ENCODE measurements at regions not wholly inside any gene's neighbourhood (a gene's known extent, or its start where the extent isn't known, plus 50 kb on each side); places are given as distances from the start of the nearest gene placed in this dataset.

DNA sequence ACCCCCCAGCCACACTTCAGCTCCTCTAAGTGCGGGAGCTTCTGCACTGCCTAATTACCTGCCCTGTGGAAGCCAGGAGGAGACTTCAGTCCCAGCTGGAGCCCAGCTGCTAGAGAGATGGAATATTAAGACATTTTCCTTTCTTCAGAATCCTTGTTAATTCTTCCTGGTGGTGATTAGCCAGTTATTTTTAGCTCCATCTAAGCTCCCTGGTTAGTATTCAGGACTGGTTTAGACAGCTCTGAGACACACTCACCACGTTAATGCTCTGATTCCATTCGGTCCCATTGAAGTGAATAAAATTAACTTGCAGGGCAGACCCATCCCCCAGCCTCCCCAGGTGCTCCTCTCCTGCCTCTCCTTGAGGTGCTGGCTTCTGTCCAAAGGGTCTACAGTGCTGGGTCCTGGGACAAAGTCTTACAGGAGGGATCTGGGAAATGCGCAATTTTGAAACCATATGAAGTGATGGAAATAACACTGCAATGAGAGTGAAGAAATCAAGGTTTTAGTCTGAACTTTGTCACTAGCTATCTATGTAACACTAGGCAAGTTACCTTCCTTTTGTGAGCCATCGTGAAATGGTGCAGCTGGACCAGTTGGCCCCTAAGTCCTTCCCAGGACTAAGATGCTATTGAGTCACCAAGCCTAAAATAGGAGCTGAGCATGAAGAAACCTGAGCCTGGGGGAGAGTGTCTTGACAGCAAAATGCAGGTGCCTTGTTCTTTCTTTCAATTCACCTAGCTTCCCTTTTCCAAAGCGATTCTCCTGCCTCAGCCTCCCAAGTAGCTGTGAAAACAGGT, 117.4 kb upstream of the ATP1A1 start:
- Histone ChIP-seq H3K4me2 (ENCODE audit: low read depth, low read length) (no peak overlapping the region), H3K4me1 (ENCODE audit: insufficient read depth, low read length) (peaks cover 14% of the 10 kb centered on the region), H4K20me1 (ENCODE audit: insufficient read depth, low read length) (no peaks in the 10 kb centered on the region), H3K9ac (ENCODE audit: insufficient read depth, low read depth, low read length) (no peak overlapping the region), H3K36me3 (replicated peaks in 1 of 2; ENCODE audit: control insufficient read depth in 1 of 2, insufficient read depth in 2 of 2, low read length in 2 of 2) (no peaks in the 10 kb centered on the region), H3K9me3 (ENCODE audit: low read length) (no peaks in the 10 kb centered on the region), H3K4me3 (replicated peaks in 1 of 3; ENCODE audit: insufficient read depth in 1 of 3, low read depth in 2 of 3, low read length in 3 of 3) (no peak overlapping the region), H3K27me3 (ENCODE audit: control insufficient read depth in 1 of 2, insufficient read depth in 2 of 2, low read length in 2 of 2) (peaks cover 0 to 16% of the 10 kb centered on the region in 2 experiments; a peak in 2 of 5 replicates), H3K27ac (ENCODE audit: extremely low read length, insufficient read depth, low read length) (no peak overlapping the region), H2AFZ (ENCODE audit: low read length) (no peak overlapping the region), H3K79me2 (ENCODE audit: insufficient read depth, low read length) (no peaks in the 10 kb centered on the region)
- TF ChIP-seq, protein P1, sequence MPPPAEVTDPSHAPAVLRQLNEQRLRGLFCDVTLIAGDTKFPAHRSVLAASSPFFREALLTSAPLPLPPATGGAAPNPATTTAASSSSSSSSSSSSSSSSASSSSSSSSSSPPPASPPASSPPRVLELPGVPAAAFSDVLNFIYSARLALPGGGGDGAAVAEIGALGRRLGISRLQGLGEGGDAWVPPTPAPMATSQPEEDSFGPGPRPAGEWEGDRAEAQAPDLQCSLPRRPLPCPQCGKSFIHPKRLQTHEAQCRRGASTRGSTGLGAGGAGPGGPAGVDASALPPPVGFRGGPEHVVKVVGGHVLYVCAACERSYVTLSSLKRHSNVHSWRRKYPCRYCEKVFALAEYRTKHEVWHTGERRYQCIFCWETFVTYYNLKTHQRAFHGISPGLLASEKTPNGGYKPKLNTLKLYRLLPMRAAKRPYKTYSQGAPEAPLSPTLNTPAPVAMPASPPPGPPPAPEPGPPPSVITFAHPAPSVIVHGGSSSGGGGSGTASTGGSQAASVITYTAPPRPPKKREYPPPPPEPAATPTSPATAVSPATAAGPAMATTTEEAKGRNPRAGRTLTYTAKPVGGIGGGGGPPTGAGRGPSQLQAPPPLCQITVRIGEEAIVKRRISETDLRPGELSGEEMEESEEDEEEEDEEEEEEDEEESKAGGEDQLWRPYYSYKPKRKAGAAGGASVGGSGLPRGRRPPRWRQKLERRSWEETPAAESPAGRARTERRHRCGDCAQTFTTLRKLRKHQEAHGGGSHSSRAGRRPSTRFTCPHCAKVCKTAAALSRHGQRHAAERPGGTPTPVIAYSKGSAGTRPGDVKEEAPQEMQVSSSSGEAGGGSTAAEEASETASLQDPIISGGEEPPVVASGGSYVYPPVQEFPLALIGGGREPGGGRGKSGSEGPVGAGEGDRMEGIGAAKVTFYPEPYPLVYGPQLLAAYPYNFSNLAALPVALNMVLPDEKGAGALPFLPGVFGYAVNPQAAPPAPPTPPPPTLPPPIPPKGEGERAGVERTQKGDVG (CRISPR knock-in tag; IDR thresholded peaks at IDR 0.05; ENCODE audit: borderline replicate concordance) = no peak
- no peak for TF ChIP-seq GPN1 (CRISPR knock-in tag; IDR thresholded peaks at IDR 0.05; ENCODE audit: borderline replicate concordance)
- TF ChIP-seq, protein P2, sequence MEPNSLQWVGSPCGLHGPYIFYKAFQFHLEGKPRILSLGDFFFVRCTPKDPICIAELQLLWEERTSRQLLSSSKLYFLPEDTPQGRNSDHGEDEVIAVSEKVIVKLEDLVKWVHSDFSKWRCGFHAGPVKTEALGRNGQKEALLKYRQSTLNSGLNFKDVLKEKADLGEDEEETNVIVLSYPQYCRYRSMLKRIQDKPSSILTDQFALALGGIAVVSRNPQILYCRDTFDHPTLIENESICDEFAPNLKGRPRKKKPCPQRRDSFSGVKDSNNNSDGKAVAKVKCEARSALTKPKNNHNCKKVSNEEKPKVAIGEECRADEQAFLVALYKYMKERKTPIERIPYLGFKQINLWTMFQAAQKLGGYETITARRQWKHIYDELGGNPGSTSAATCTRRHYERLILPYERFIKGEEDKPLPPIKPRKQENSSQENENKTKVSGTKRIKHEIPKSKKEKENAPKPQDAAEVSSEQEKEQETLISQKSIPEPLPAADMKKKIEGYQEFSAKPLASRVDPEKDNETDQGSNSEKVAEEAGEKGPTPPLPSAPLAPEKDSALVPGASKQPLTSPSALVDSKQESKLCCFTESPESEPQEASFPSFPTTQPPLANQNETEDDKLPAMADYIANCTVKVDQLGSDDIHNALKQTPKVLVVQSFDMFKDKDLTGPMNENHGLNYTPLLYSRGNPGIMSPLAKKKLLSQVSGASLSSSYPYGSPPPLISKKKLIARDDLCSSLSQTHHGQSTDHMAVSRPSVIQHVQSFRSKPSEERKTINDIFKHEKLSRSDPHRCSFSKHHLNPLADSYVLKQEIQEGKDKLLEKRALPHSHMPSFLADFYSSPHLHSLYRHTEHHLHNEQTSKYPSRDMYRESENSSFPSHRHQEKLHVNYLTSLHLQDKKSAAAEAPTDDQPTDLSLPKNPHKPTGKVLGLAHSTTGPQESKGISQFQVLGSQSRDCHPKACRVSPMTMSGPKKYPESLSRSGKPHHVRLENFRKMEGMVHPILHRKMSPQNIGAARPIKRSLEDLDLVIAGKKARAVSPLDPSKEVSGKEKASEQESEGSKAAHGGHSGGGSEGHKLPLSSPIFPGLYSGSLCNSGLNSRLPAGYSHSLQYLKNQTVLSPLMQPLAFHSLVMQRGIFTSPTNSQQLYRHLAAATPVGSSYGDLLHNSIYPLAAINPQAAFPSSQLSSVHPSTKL (CRISPR knock-in tag; IDR thresholded peaks at IDR 0.05) = no peak
- no peak for TF ChIP-seq ZNF747 (CRISPR knock-in tag; IDR thresholded peaks at IDR 0.05; ENCODE audit: borderline replicate concordance)
- TF ChIP-seq HNF4G (IDR thresholded peaks at IDR 0.05; ENCODE audit: borderline replicate concordance, low read depth, low read length) = no peak
- no peak for TF ChIP-seq HNF4G (CRISPR knock-in tag; IDR thresholded peaks at IDR 0.05; ENCODE audit: borderline replicate concordance, low read depth)
- TF ChIP-seq ATRX (CRISPR knock-in tag; IDR thresholded peaks at IDR 0.05; ENCODE audit: borderline replicate concordance) = no peak
- no peak for TF ChIP-seq ZNF292 (CRISPR knock-in tag; IDR thresholded peaks at IDR 0.05; ENCODE audit: borderline replicate concordance, low read depth)
- no peak for TF ChIP-seq ZNF501 (CRISPR knock-in tag; IDR thresholded peaks at IDR 0.05)
- TF ChIP-seq, protein P3, sequence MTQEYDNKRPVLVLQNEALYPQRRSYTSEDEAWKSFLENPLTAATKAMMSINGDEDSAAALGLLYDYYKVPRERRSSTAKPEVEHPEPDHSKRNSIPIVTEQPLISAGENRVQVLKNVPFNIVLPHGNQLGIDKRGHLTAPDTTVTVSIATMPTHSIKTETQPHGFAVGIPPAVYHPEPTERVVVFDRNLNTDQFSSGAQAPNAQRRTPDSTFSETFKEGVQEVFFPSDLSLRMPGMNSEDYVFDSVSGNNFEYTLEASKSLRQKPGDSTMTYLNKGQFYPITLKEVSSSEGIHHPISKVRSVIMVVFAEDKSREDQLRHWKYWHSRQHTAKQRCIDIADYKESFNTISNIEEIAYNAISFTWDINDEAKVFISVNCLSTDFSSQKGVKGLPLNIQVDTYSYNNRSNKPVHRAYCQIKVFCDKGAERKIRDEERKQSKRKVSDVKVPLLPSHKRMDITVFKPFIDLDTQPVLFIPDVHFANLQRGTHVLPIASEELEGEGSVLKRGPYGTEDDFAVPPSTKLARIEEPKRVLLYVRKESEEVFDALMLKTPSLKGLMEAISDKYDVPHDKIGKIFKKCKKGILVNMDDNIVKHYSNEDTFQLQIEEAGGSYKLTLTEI (CRISPR knock-in tag; conservative IDR thresholded peaks at IDR 0.05) = no peak
- no peak for TF ChIP-seq KDM5B (CRISPR knock-in tag; IDR thresholded peaks at IDR 0.05; ENCODE audit: borderline replicate concordance)
- TF ChIP-seq MTA1 (CRISPR knock-in tag; IDR thresholded peaks at IDR 0.05; ENCODE audit: borderline replicate concordance) = no peak
- intact Hi-C loops (cut with micrococcal nuclease; ENCODE audit: unreplicated experiment) (no loop called here), in situ Hi-C loops (cut with HindIII; ENCODE audit: extremely low pct_ligation_motif_present, low pct_unique_long_range_greater_than_20kb) (loop anchor here (25.0 kb wide), 1 partner anchor 93 kb away; no protein-coding TSS in a partner anchor)
- POLR2A ChIA-PET = no interaction called here
- BruUV-seq (replicated peaks) = no TSS peak
- CTCF ChIA-PET (ENCODE audit: low intra/inter-chr PET ratio, low total read pairs) = no interaction called here
- DNase-seq (ENCODE audit: low spot score) (no peak), FAIRE-seq (no peak), ATAC-seq (no peak)
- WGBS (ENCODE audit: low lambda C conversion rate) = 27% methylated on average over 6 of the region's 6 CpGs
